GM12892 (cell line): ENCODE measurements at regions not wholly inside any gene's neighbourhood (a gene's known extent, or its start where the extent isn't known, plus 50 kb on each side); places are given as distances from the start of the nearest gene placed in this dataset.

Source experiments
- POLR2A ChIP-seq: IDR thresholded peaks from 2 replicates; pipeline ENCODE4 v1.6.1; 2011; ENCODE audit warnings: low read depth, low read length, control low read depth
- POLR2AphosphoS5 ChIP-seq: IDR thresholded peaks from 2 replicates; pipeline ENCODE4 v1.6.1; 2011; ENCODE audit warnings: low read depth, low read length, control low read depth
- TAF1 ChIP-seq: IDR thresholded peaks from 2 replicates; pipeline ENCODE4 v1.6.1; 2011; ENCODE audit warnings: low read depth, mild to moderate bottlenecking, control low read depth, low read length, borderline replicate concordance

DNA sequence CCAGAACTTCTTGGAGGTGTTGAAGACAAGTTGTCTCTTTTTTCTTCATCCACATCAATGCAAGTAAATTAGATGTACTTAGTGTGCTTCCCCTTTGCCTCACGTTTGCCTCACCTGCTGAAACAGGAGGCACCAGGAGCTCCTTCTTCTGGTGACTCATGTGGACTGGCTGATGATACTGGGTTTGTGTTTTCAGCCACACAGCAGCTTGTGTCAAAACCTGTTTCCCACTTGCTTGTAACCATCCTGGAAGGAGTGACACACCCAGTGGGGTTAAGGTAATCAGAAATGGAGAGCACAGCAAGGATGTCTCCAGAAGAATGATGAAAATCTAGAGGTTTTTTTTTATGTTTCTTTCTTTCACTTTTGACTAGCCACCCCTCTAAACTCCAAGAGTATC, 143.3 kb upstream of the RBMS3 start:
- TF ChIP-seq POLR2AphosphoS5 (no peak), POLR2A (no peak), TAF1 (no peak)
